ENCODE measurements at regions not wholly inside any gene's neighbourhood (a gene's known extent, or its start where the extent isn't known, plus 50 kb on each side); places are given as distances from the start of the nearest gene placed in this dataset.

DNA sequence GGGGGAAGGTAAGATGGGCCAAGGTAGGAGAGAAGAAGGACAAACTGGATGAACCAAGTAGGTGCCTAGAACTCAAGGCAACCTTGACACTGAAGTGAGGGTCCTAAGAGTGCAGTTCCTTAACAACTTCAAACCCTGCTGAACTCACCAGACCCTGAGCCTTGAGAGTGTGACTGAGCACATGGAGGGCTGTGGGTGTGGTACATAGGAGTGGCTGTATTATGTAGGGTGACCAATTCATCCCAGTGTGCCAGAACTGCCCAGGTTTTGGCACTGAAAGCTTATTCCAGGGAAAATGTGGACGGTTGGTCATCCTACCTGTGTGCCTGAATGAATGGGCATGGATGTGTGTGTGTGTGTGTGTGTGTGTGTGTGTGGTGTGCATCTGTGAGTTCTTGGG, 281.8 kb downstream of the DHX35 start:
- Histone ChIP-seq H4K8ac (ENCODE audit: extremely low read depth, insufficient read depth, low read length) (no peak overlapping the region), H3K79me2 (ENCODE audit: control insufficient read depth in 1 of 2, insufficient read depth in 2 of 2, low read length in 2 of 2) (no peaks in the 10 kb centered on the region), H4K20me1 (replicated peaks in 1 of 2; ENCODE audit: control insufficient read depth in 1 of 2, insufficient read depth in 2 of 2, low read length in 2 of 2) (no peaks in the 10 kb centered on the region), H3K23me2 (ENCODE audit: low read depth, low read length) (no peaks in the 10 kb centered on the region), H3K14ac (ENCODE audit: insufficient read length) (no peak overlapping the region), H3K4ac (replicated peaks; ENCODE audit: insufficient read length, low read depth, low read length) (no peak overlapping the region), H2BK120ac (replicated peaks; ENCODE audit: low read depth, low read length) (no peak overlapping the region), H3K27ac (ENCODE audit: low read depth, low read length) (no peak overlapping the region), H2BK20ac (ENCODE audit: low read length) (no peak overlapping the region), H3K9me3 (ENCODE audit: insufficient read depth in 2 of 2, low read depth in 1 of 2, low read length in 1 of 2) (no peaks in the 10 kb centered on the region), H3K4me2 (ENCODE audit: insufficient read depth in 1 of 2, low read depth in 2 of 2, low read length in 2 of 2) (no peak overlapping the region), H2BK15ac (ENCODE audit: low read length) (no peak overlapping the region), H4K5ac (ENCODE audit: insufficient read length, low read depth, low read length) (no peak overlapping the region), H4K91ac (replicated peaks; ENCODE audit: insufficient read length, low read length) (no peak overlapping the region), H3K36me3 (ENCODE audit: control insufficient read depth in 2 of 4, insufficient read depth in 4 of 4, low read length in 3 of 4) (no peaks in the 10 kb centered on the region), H3K4me1 (replicated peaks in 1 of 4; ENCODE audit: control insufficient read depth in 3 of 4, insufficient read depth in 4 of 4, low read length in 3 of 4) (no peaks in the 10 kb centered on the region), H3K27me3 (replicated peaks in 1 of 4; ENCODE audit: control insufficient read depth in 3 of 4, extremely low read depth in 1 of 4, insufficient read depth in 3 of 4, low read length in 3 of 4) (no peaks in the 10 kb centered on the region; a peak in 1 of 7 replicates), H3K23ac (ENCODE audit: insufficient read length) (no peak overlapping the region), H2AFZ (ENCODE audit: low read length) (no peak overlapping the region), H3K4me3 (ENCODE audit: extremely low read depth in 1 of 4, insufficient read depth in 2 of 4, low read depth in 3 of 4, low read length in 4 of 4) (no peak overlapping the region), H3K56ac (replicated peaks; ENCODE audit: insufficient read length, low read depth, low read length) (no peak overlapping the region), H3K9ac (replicated peaks in 1 of 4; ENCODE audit: extremely low read depth in 1 of 4, low read depth in 3 of 4, low read length in 3 of 4) (no peak overlapping the region), H2AK5ac (ENCODE audit: low read depth, low read length) (no peak overlapping the region), H3K79me1 (ENCODE audit: low read depth, low read length) (peaks cover 2% of the 10 kb centered on the region; the same call in 1 of the 2 replicates), H3K18ac (ENCODE audit: extremely low read depth, low read length) (no peak overlapping the region), H2BK5ac (ENCODE audit: low read depth, low read length) (no peak overlapping the region), H2BK12ac (ENCODE audit: low read depth, low read length) (no peak overlapping the region)
- DNase-seq (ENCODE audit: low read depth in 1 of 2, low spot score in 2 of 2) (no peak), FAIRE-seq (no peak)
- WGBS, 2 experiments (ENCODE audit: extremely low coverage in 1 of 2, insufficient coverage in 1 of 2, insufficient read length in 1 of 2, insufficient replicate concordance in 2 of 2, low coverage in 1 of 2, low lambda C conversion rate in 2 of 2, missing lambda C conversion rate in 1 of 2): 100% methylated on average over 1 of the region's 1 CpG; no CpG with 5 or more reads in 1 of the 2 experiments
- ChIA-PET POLR2A (ENCODE audit: partially characterized antibody) (no interaction called here), CTCF (ENCODE audit: partially characterized antibody) (interaction anchor here (0.6 kb wide), 1 partner anchor 21 kb away, joined by 3 read pairs; no protein-coding TSS in a partner anchor)
- TF ChIP-seq EP300 (IDR thresholded peaks at IDR 0.05; ENCODE audit: borderline replicate concordance in 1 of 2, low read depth in 2 of 2, low read length in 2 of 2) (no peak), TCF12 (IDR thresholded peaks at IDR 0.05; ENCODE audit: low read depth, low read length) (no peak), GTF2F1 (IDR thresholded peaks at IDR 0.05; ENCODE audit: borderline replicate concordance, low read depth, low read length) (no peak), CREB1 (IDR thresholded peaks at IDR 0.05) (no peak), EGR1 (IDR thresholded peaks at IDR 0.05; ENCODE audit: borderline replicate concordance, low read depth, low read length) (no peak), TEAD4 (IDR thresholded peaks at IDR 0.05; ENCODE audit: low read depth, low read length) (no peak), KDM5A (IDR thresholded peaks at IDR 0.05; ENCODE audit: low read length) (no peak), POU5F1 (IDR thresholded peaks at IDR 0.05; ENCODE audit: low read depth, low read length) (no peak), NANOG (IDR thresholded peaks at IDR 0.05; ENCODE audit: insufficient read depth, low read depth, low read length, poor library complexity, severe bottlenecking) (no peak), PHF8 (conservative IDR thresholded peaks at IDR 0.05; ENCODE audit: low read depth, low read length) (no peak), RBBP5 (IDR thresholded peaks at IDR 0.05; ENCODE audit: borderline replicate concordance, low read depth, low read length) (no peak)
